Fibroblast of the aortic adventitia (primary cell): ENCODE measurements at regions not wholly inside any gene's neighbourhood (a gene's known extent, or its start where the extent isn't known, plus 50 kb on each side); places are given as distances from the start of the nearest gene placed in this dataset.

Source experiments
- DNase-seq: peaks from one replicate; pipeline ENCODE4 v3.0.0-alpha.2; 2010; ENCODE audit warnings: low read depth
- H3K4me3 ChIP-seq: 2 replicates; pipeline ENCODE4 v1.5.1; 2011; ENCODE audit warnings: low read depth, mild to moderate bottlenecking, control low read depth, low read length, moderate library complexity
- TF ChIP-seq, protein P1 (sequence below): IDR thresholded peaks from 2 replicates; pipeline ENCODE4 v1.5.1; 2011; ENCODE audit warnings: mild to moderate bottlenecking, low read length, control low read depth, inconsistent platforms; ENCODE audit not compliant: insufficient read depth

DNA sequence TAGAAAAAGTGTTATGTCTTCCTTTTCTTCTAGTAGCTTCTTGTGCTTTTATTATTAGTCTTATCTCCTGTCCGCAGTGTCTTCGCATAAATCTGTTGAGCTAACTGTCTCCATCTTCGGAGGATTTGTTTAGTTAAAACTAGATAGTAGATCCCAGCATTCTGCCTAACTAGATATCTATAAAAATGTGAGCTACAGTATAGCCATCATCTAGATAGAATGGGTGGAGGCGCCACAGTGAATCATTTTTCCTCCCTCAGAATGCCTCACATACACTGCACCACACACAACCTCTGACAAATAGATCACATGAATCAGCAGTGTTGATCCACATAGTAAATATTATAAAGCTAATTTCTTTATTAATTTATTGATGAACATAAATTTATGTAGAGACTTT lies 220.3 kb upstream of the GAS1 start:
- TF ChIP-seq, protein P1, sequence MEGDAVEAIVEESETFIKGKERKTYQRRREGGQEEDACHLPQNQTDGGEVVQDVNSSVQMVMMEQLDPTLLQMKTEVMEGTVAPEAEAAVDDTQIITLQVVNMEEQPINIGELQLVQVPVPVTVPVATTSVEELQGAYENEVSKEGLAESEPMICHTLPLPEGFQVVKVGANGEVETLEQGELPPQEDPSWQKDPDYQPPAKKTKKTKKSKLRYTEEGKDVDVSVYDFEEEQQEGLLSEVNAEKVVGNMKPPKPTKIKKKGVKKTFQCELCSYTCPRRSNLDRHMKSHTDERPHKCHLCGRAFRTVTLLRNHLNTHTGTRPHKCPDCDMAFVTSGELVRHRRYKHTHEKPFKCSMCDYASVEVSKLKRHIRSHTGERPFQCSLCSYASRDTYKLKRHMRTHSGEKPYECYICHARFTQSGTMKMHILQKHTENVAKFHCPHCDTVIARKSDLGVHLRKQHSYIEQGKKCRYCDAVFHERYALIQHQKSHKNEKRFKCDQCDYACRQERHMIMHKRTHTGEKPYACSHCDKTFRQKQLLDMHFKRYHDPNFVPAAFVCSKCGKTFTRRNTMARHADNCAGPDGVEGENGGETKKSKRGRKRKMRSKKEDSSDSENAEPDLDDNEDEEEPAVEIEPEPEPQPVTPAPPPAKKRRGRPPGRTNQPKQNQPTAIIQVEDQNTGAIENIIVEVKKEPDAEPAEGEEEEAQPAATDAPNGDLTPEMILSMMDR, result no peak
- H3K4me3 ChIP-seq, result no peak overlapping the region
- no peak for DNase-seq

DNA sequence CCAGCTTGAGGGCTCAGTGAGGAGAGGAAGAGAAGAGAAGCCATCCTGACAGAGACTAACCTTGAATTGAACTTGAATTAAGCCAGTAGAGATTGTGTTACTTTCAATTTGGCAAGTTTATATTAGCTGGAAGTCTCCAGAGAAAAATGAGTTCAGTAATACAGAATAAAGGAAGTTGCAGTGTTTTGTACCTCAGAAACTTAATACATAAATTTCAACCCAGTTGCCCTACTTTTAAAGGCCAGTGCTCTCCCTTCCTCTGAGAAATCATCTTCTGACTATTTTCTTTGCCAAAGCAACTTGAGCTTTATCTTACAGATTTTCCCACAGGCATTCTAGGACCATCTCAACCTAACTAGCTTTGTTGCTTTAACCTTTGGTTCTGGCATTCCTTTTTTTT lies 231.0 kb upstream of the GAS1 start:
- no peak overlapping the region for H3K4me3 ChIP-seq
- TF ChIP-seq, protein P1, result no peak
- no peak for DNase-seq

DNA sequence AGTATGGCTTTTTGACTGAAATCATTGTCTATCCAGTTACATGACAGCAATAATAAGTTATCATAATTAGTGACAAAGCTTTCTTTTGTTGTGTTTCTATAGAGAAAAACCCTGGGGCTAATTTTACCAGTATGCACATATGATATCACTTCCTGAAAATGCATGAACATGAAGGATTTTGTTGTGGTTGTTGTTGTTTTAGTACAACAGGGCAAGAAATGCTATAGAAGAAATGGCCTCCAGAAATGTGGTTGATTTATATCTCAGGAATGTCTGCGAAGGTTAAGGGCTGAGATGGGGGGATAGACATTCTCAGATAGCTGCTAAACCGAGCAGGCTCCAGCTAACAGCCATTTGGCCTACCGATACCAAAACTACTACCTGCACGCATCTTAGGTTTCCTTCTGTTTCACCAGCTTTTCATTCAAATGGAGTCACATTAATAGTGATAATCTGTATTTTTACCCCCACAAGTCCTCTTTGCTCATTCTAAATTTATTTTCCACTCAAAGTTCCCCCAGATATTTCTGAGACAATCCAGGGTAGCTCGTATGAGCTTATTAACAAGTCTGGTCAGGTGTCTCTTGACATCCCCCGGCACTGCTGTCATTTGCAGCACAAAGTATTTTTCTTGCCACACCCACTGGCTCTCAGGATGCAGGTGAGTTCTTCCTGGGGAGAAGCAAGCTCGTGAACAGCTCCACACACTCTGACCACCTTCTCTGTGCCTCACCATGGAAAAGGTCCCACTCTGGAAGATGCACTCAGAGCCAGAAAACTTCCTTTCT lies 232.4 kb upstream of the GAS1 start:
- no peak overlapping the region for H3K4me3 ChIP-seq
- TF ChIP-seq, protein P1, result no peak
- no peak for DNase-seq

DNA sequence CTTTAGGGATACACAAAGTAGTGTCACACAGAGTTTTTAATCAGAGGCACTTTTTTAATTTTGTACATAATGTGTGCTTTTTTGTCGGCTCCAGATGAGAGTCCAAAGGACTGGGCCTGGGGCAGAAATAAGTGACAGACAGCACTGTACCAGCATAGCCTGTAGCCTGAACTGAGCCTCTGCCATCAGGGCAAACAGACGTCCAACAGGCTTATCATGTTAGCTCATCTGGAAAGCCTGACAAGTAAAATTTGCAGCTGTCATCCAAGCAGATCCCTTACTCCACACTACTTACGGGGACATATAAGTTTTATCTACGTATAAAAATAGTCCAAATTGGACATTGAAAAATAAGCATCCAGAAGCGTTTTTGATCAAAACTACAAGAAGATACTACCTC lies 233.1 kb upstream of the GAS1 start:
- DNase-seq, result no peak
- H3K4me3 ChIP-seq, result no peak overlapping the region
- TF ChIP-seq, protein P1, result no peak

DNA sequence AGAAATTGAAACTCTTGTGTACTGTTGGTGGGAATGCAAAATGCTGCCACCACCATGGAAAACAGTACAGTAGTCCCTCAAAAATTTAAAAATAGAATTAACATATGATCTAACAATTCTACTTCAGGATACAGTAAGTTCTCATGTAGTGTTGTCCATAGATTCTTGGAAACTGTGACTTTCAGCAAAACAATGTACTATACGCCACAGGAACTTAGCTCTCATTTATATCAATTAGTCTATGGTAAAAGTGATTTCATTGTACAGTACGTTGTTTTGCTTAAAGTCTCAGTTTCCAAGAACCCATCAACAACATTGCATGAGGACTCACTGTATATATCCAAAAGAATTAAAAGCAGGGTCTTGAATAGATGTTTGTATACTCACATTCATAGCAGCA lies 233.5 kb upstream of the GAS1 start:
- DNase-seq, result no peak
- TF ChIP-seq, protein P1, result no peak
- no peak overlapping the region for H3K4me3 ChIP-seq

DNA sequence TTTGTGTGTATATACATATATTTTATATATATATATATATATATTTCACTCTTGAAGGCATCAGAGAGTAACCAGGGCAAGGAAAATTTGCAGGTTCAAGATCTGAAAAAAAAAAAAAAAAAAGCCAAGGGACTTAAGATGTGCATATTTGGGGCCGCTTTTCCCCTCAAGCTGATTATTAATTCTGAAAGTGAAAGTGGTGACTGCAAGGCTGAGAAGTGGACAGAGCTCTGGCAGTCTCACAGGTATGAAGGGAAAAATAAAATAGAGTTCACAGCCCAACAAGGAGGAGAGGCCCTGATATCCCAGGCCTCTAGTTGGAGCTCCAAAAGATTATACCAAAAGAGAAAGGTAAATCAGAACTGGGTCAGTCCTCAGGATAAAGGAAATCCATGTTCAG lies 234.4 kb upstream of the GAS1 start:
- DNase-seq, result no peak
- no peak overlapping the region for H3K4me3 ChIP-seq
- TF ChIP-seq, protein P1, result no peak
